Sigmoid colon (tissue), 6 donors: ENCODE measurements at regions not wholly inside any gene's neighbourhood (a gene's known extent, or its start where the extent isn't known, plus 50 kb on each side); places are given as distances from the start of the nearest gene placed in this dataset.

Experiments used
- DNase-seq: peaks from one replicate; pipeline ENCODE4 v3.0.0-alpha.2; 2019
- H3K27ac ChIP-seq, 4 donors: fragments of 200-600 bp; sonication (generic); one replicate each; pipeline ENCODE4 v1.5.1; 2016 to 2019; ENCODE audit warnings: mild to moderate bottlenecking in 1 of 4
- H3K27me3 ChIP-seq, 3 donors: fragments of 200-600 bp; sonication (generic); one replicate each; pipeline ENCODE4 v1.5.1; 2019; ENCODE audit warnings: mild to moderate bottlenecking in 1 of 3
- H3K36me3 ChIP-seq, 4 donors: fragments of 200-600 bp; sonication (generic); one replicate each; pipeline ENCODE4 v1.5.1; 2016 to 2019
- H3K4me1 ChIP-seq, 4 donors: fragments of 200-600 bp; sonication (generic); one replicate each; pipeline ENCODE4 v1.5.1; 2017 to 2019
- H3K4me3 ChIP-seq, 4 donors: fragments of 200-600 bp; sonication (generic); one replicate each; pipeline ENCODE4 v1.5.1; 2017 to 2019; ENCODE audit warnings: mild to moderate bottlenecking in 2 of 4, moderate library complexity in 1 of 4
- H3K9me3 ChIP-seq, 4 donors: fragments of 200-600 bp in 3 of 4; sonication (generic) in 3 of 4; one replicate each; pipeline versions ENCODE4 v1.5.1 to v1.6.1; 2013 to 2019
- CTCF ChIP-seq, 4 experiments: fragments of 450-650 bp in 3 of 4; fragments of 200-600 bp in 1 of 4; IDR thresholded peaks; one replicate each; pipeline ENCODE4 v1.5.1; 2016 to 2019; ENCODE audit warnings: antibody characterized with exemption in 4 of 4, mild to moderate bottlenecking in 3 of 4, moderate library complexity in 2 of 4
- EP300 ChIP-seq, 4 donors: sonication (generic); formaldehyde crosslinking; IDR thresholded peaks; one replicate each; pipeline ENCODE4 v1.6.1; 2017; ENCODE audit warnings: antibody characterized with exemption in 4 of 4
- POLR2A ChIP-seq, 2 donors: fragments of 450-650 bp; IDR thresholded peaks; one replicate each; pipeline ENCODE4 v1.6.1; 2016; ENCODE audit warnings: antibody characterized with exemption in 2 of 2, mild to moderate bottlenecking in 2 of 2, moderate library complexity in 2 of 2
- POLR2AphosphoS5 ChIP-seq, 4 donors: sonication (generic); formaldehyde crosslinking; IDR thresholded peaks; one replicate each; pipeline ENCODE4 v1.6.1; 2017; ENCODE audit warnings: antibody characterized with exemption in 4 of 4
- WGBS, 2 donors: extraction: QIAGEN DNeasy Blood & Tissue Kit; methylation state at CpG; one replicate each; pipeline ENCODE4 v1.1.7; 2013; 5-methylcytosine and 5-hydroxymethylcytosine counted together
- intact Hi-C: fragments of 100-400 bp; cut with DNase I; formaldehyde crosslinking; loops from one replicate; pipeline ENCODE4 v1.15.1; 2023
- donor health status: healthy with polysubstance abuse.
- donor health status: healthy.

GRCh38 chr22:27620367-27621154 is 181.0 kb downstream of the MN1 start:
- no peak for TF ChIP-seq EP300 (IDR thresholded peaks at IDR 0.05)
- TF ChIP-seq POLR2AphosphoS5 (IDR thresholded peaks at IDR 0.05): no peak
- no peak for TF ChIP-seq POLR2A (IDR thresholded peaks at IDR 0.05)
- no peak for TF ChIP-seq CTCF (IDR thresholded peaks at IDR 0.05)
- H3K36me3 ChIP-seq: no peaks in the 10 kb centered on the region
- DNase-seq: no peak
- H3K27ac ChIP-seq: no peak overlapping the region
- 84 to 89% methylated on average over 15 of the region's 15 CpGs for WGBS, 2 donors
- H3K27me3 ChIP-seq: no peaks in the 10 kb centered on the region
- H3K4me1 ChIP-seq: no peaks in the 10 kb centered on the region
- intact Hi-C loops: no loop called here
- H3K4me3 ChIP-seq: no peak overlapping the region
- no peaks in the 10 kb centered on the region for H3K9me3 ChIP-seq

- Histone ChIP-seq H3K4me1 (no peaks in the 10 kb centered on the region), H3K36me3 (no peaks in the 10 kb centered on the region), H3K27me3 (no peaks in the 10 kb centered on the region), H3K27ac (no peak overlapping the region), H3K4me3 (no peak overlapping the region), H3K9me3 (no peaks in the 10 kb centered on the region)
- DNase-seq: no peak
- intact Hi-C loops: no loop called here
- WGBS, 2 donors: 63 to 79% methylated on average over 10 of the region's 10 CpGs
- no peak for TF ChIP-seq POLR2AphosphoS5 (IDR thresholded peaks at IDR 0.05)
- no peak for TF ChIP-seq POLR2A (IDR thresholded peaks at IDR 0.05)
- TF ChIP-seq EP300 (IDR thresholded peaks at IDR 0.05): no peak
- no peak for TF ChIP-seq CTCF (IDR thresholded peaks at IDR 0.05)
Observed at GRCh38 chr22:27621486-27622070, 180.0 kb downstream of the MN1 start.

GRCh38 chr22:27624042-27624441 is 177.5 kb downstream of the MN1 start:
- DNase-seq: no peak
- TF ChIP-seq EP300 (IDR thresholded peaks at IDR 0.05) (no peak), POLR2A (IDR thresholded peaks at IDR 0.05) (no peak), CTCF (IDR thresholded peaks at IDR 0.05) (no peak), POLR2AphosphoS5 (IDR thresholded peaks at IDR 0.05) (no peak)
- H3K4me3 ChIP-seq: no peak overlapping the region
- no peaks in the 10 kb centered on the region for H3K4me1 ChIP-seq
- no peak overlapping the region for H3K27ac ChIP-seq
- 84 to 90% methylated on average over 4 of the region's 4 CpGs for WGBS, 2 donors
- intact Hi-C loops: no loop called here
- H3K27me3 ChIP-seq: no peaks in the 10 kb centered on the region
- no peaks in the 10 kb centered on the region for H3K36me3 ChIP-seq
- H3K9me3 ChIP-seq: no peaks in the 10 kb centered on the region

GRCh38 chr22:27624705-27625104 is 176.9 kb downstream of the MN1 start:
- intact Hi-C loops: no loop called here
- no peak overlapping the region for H3K4me3 ChIP-seq
- no peaks in the 10 kb centered on the region for H3K9me3 ChIP-seq
- H3K27ac ChIP-seq: no peak overlapping the region
- WGBS, 2 donors: 0 to 42% methylated on average over 1 of the region's 1 CpG
- H3K36me3 ChIP-seq: no peaks in the 10 kb centered on the region
- TF ChIP-seq CTCF (IDR thresholded peaks at IDR 0.05) (no peak), POLR2A (IDR thresholded peaks at IDR 0.05) (no peak), EP300 (IDR thresholded peaks at IDR 0.05) (no peak), POLR2AphosphoS5 (IDR thresholded peaks at IDR 0.05) (no peak)
- no peaks in the 10 kb centered on the region for H3K4me1 ChIP-seq
- DNase-seq: no peak
- H3K27me3 ChIP-seq: no peaks in the 10 kb centered on the region
